ENCODE measurements at regions not wholly inside any gene's neighbourhood (a gene's known extent, or its start where the extent isn't known, plus 50 kb on each side); places are given as distances from the start of the nearest gene placed in this dataset.

DNA sequence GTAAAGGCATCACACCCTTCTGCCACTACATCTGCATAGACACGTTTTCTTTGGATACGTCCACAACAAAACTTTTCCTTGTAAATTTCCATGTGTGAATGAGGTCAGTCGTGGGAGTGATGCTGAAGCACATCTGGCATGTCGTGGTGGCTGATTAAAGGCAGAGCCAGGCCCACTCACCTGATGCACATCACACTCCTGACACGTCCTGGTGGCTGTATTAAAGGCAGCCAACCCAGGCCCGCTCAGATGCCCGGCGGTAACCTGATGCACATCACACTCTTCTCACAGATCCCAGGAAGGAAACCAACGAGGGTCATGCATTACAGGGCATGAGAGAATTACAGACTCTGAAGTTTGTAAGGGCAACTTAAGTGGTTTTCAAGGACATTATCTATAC is 321.6 kb upstream of the B3GAT1 start:
- TF ChIP-seq SIN3A (IDR thresholded peaks at IDR 0.05; ENCODE audit: low read depth) (no peak), ZFX (IDR thresholded peaks at IDR 0.05) (no peak), MAX (IDR thresholded peaks at IDR 0.05) (no peak), SRF (IDR thresholded peaks at IDR 0.05; ENCODE audit: low read depth) (no peak), EZH2phosphoT487 (IDR thresholded peaks at IDR 0.05; ENCODE audit: borderline replicate concordance) (no peak), ZNF274 (IDR thresholded peaks at IDR 0.05; ENCODE audit: low read depth, low read length) (no peak), EZH2 (IDR thresholded peaks at IDR 0.05) (no peak)
- intact Hi-C loops (cut with micrococcal nuclease) = no loop called here
- Histone ChIP-seq H3K4me1 (ENCODE audit: control insufficient read depth in 1 of 2, insufficient read depth in 2 of 2, low read length in 2 of 2) (no peaks in the 10 kb centered on the region), H4K20me1 (ENCODE audit: insufficient read depth) (no peaks in the 10 kb centered on the region), H3K9me3 (ENCODE audit: control insufficient read depth in 1 of 2, insufficient read depth in 1 of 2, low read depth in 1 of 2, low read length in 2 of 2) (no peaks in the 10 kb centered on the region), H3K4me3 (replicated peaks in 1 of 2; ENCODE audit: low read depth in 1 of 2, low read length in 2 of 2) (no peak overlapping the region), H3K9ac (ENCODE audit: low read length) (no peak overlapping the region), H3K9me2 (ENCODE audit: insufficient read depth) (no peaks in the 10 kb centered on the region), H2AFZ (ENCODE audit: low read depth, low read length, poor library complexity, severe bottlenecking) (no peak overlapping the region), H3K27ac (ENCODE audit: low read depth, low read length) (no peak overlapping the region), H3K27me3 (ENCODE audit: insufficient read depth, low read length) (peaks cover 18% of the 10 kb centered on the region; the same call in 1 of the 2 replicates), H3K4me2 (ENCODE audit: low read length) (no peak overlapping the region), H3K79me2 (ENCODE audit: insufficient read depth, low read length) (no peaks in the 10 kb centered on the region), H3K36me3 (ENCODE audit: control insufficient read depth in 1 of 2, insufficient read depth in 2 of 2, low read length in 2 of 2) (no peaks in the 10 kb centered on the region)
- ChIA-PET CTCF (no interaction called here), RAD21 (ENCODE audit: low non-redundant PET in 1 of 2, low total read pairs in 2 of 2, uncharacterized antibody in 2 of 2, unreplicated experiment in 2 of 2) (no interaction called here), POLR2A (no interaction called here)
- no TSS peak for BruUV-seq (replicated peaks)
- ATAC-seq (no peak), DNase-seq (ENCODE audit: low read depth, low spot score) (no peak)

DNA sequence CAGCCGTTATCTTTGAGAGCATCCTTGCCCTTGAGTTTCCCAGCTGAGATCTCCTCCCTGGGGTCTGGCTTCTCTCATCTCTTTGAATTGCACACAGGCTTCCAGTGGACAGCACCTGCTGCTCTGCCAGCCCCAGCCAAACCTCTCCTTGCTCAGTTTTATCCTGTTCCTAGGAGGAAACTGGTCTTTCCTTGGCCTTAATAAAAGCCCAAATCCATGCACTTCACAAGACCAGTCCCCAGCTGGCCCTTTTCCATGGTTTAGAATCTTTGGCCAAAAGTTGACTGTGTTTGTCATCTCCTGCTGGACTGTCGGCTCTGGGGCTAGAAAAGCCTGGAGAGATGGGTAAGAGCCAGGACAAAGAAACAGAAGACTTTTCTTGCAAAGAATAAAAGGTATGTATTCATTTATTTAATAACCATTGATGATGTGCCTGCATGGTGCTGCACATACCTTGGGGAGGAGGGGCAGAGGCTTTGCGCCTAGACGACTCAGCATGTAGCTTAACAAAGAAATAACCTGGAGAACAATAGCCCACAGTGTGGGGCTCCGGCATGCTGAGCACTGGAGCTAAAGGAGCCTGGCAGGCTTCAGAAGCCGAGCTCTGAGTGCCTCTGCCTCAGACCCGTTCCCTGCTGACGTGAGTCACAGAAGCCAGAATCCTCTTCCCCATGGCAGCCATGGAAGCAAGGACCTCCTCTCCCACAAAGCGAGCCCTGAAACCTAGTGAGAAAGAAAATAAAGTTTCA is 319.3 kb upstream of the B3GAT1 start:
- RAD21 ChIA-PET (ENCODE audit: low non-redundant PET in 1 of 2, low total read pairs in 2 of 2, uncharacterized antibody in 2 of 2, unreplicated experiment in 2 of 2) = no interaction called here

More for the DNA sequence above, 319.3 kb upstream of the B3GAT1 start:
- CTCF ChIA-PET = no interaction called here
- POLR2A ChIA-PET = no interaction called here
- Histone ChIP-seq H3K27ac (ENCODE audit: low read depth, low read length) (no peak overlapping the region), H3K4me2 (ENCODE audit: low read length) (no peak overlapping the region), H3K9me2 (ENCODE audit: insufficient read depth) (no peaks in the 10 kb centered on the region), H3K9ac (ENCODE audit: low read length) (no peak overlapping the region), H3K27me3 (ENCODE audit: insufficient read depth, low read length) (peaks cover 23% of the 10 kb centered on the region; the same call in 1 of the 2 replicates), H3K4me1 (ENCODE audit: control insufficient read depth in 1 of 2, insufficient read depth in 2 of 2, low read length in 2 of 2) (no peaks in the 10 kb centered on the region), H4K20me1 (ENCODE audit: insufficient read depth) (no peaks in the 10 kb centered on the region), H3K4me3 (replicated peaks in 1 of 2; ENCODE audit: low read depth in 1 of 2, low read length in 2 of 2) (no peak overlapping the region), H3K9me3 (ENCODE audit: control insufficient read depth in 1 of 2, insufficient read depth in 1 of 2, low read depth in 1 of 2, low read length in 2 of 2) (no peaks in the 10 kb centered on the region), H2AFZ (ENCODE audit: low read depth, low read length, poor library complexity, severe bottlenecking) (no peak overlapping the region), H3K36me3 (ENCODE audit: control insufficient read depth in 1 of 2, insufficient read depth in 2 of 2, low read length in 2 of 2) (no peaks in the 10 kb centered on the region), H3K79me2 (ENCODE audit: insufficient read depth, low read length) (no peaks in the 10 kb centered on the region)
- no peak for DNase-seq (ENCODE audit: low read depth, low spot score)
- intact Hi-C loops (cut with micrococcal nuclease) = no loop called here
- ATAC-seq = no peak
- no peak for TF ChIP-seq POLR2A (IDR thresholded peaks at IDR 0.05; ENCODE audit: borderline replicate concordance, extremely low read depth, insufficient read depth, insufficient read length)
- no peak for TF ChIP-seq EGR1 (IDR thresholded peaks at IDR 0.05; ENCODE audit: low read depth)
- TF ChIP-seq, protein P1, sequence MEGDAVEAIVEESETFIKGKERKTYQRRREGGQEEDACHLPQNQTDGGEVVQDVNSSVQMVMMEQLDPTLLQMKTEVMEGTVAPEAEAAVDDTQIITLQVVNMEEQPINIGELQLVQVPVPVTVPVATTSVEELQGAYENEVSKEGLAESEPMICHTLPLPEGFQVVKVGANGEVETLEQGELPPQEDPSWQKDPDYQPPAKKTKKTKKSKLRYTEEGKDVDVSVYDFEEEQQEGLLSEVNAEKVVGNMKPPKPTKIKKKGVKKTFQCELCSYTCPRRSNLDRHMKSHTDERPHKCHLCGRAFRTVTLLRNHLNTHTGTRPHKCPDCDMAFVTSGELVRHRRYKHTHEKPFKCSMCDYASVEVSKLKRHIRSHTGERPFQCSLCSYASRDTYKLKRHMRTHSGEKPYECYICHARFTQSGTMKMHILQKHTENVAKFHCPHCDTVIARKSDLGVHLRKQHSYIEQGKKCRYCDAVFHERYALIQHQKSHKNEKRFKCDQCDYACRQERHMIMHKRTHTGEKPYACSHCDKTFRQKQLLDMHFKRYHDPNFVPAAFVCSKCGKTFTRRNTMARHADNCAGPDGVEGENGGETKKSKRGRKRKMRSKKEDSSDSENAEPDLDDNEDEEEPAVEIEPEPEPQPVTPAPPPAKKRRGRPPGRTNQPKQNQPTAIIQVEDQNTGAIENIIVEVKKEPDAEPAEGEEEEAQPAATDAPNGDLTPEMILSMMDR (IDR thresholded peaks at IDR 0.05 in 2 of 3, conservative IDR thresholded peaks at IDR 0.05 in 1 of 3; ENCODE audit: borderline replicate concordance in 1 of 3, insufficient read depth in 1 of 3, low read depth in 2 of 3, low read length in 2 of 3) = no peak
- BruUV-seq (replicated peaks) = no TSS peak

All from HCT116 (cell line).